Transverse colon (tissue), 4 donors: ENCODE measurements at regions not wholly inside any gene's neighbourhood (a gene's known extent, or its start where the extent isn't known, plus 50 kb on each side); places are given as distances from the start of the nearest gene placed in this dataset.

ENCODE experiments used
- DNase-seq: peaks from one replicate; pipeline ENCODE4 v3.0.0-alpha.2; 2019
- H3K27ac ChIP-seq, 4 donors: fragments of 200-600 bp; sonication (generic); 2 replicates each; pipeline ENCODE4 v1.5.1; 2016 to 2018; ENCODE audit warnings: inconsistent platforms in 4 of 4
- H3K27me3 ChIP-seq: fragments of 200-600 bp; sonication (generic); 2 replicates; pipeline ENCODE4 v1.5.1; 2017; ENCODE audit warnings: inconsistent platforms
- H3K36me3 ChIP-seq, 4 donors: fragments of 200-600 bp; sonication (generic); 2 replicates each; pipeline ENCODE4 v1.5.1; 2017 to 2019; ENCODE audit warnings: inconsistent platforms in 4 of 4
- H3K4me1 ChIP-seq, 4 donors: fragments of 200-600 bp; sonication (generic); 2 replicates each; pipeline ENCODE4 v1.5.1; 2017 to 2020; ENCODE audit warnings: inconsistent platforms in 4 of 4
- H3K4me3 ChIP-seq, 4 donors: fragments of 200-600 bp; sonication (generic); 1 replicate in 1 of 4; 2 replicates in 3 of 4; pipeline versions ENCODE4 v1.5.1 to v1.6.1; 2017 to 2019; ENCODE audit warnings: inconsistent platforms in 4 of 4
- H3K9me3 ChIP-seq, 2 donors: fragments of 200-600 bp; sonication (generic); 2 replicates each; pipeline ENCODE4 v1.5.1; 2017 to 2019; ENCODE audit warnings: inconsistent platforms in 2 of 2
- CTCF ChIP-seq, 5 experiments: fragments of 200-600 bp in 3 of 5; fragments of 450-650 bp in 2 of 5; sonication (generic) in 3 of 5; IDR thresholded peaks; 1 replicate in 2 of 5; 2 replicates in 3 of 5; pipeline ENCODE4 v1.5.1; 2016 to 2017; ENCODE audit warnings: antibody characterized with exemption in 5 of 5, inconsistent platforms in 3 of 5, mild to moderate bottlenecking in 2 of 5, moderate library complexity in 1 of 5
- EP300 ChIP-seq: sonication (generic); formaldehyde crosslinking; IDR thresholded peaks from one replicate; pipeline ENCODE4 v1.6.1; 2017; ENCODE audit warnings: antibody characterized with exemption, low read depth
- POLR2A ChIP-seq: fragments of 450-650 bp; IDR thresholded peaks from one replicate; pipeline ENCODE4 v1.6.1; 2016; ENCODE audit warnings: antibody characterized with exemption, mild to moderate bottlenecking, moderate library complexity
- POLR2AphosphoS5 ChIP-seq, 3 donors: sonication (generic); formaldehyde crosslinking; IDR thresholded peaks; one replicate each; pipeline ENCODE4 v1.6.1; 2016; ENCODE audit warnings: antibody characterized with exemption in 3 of 3
- WGBS, 2 donors: methylation state at CpG; one replicate each; pipeline ENCODE4 v1.1.5; 2018; ENCODE audit warnings: low coverage in 1 of 2; 5-methylcytosine and 5-hydroxymethylcytosine counted together
- in situ Hi-C, 4 donors: fragments of 200-750 bp; cut with MboI; loops; one replicate each; pipeline versions ENCODE4 v1.15.0 to v1.15.1; 2017; ENCODE audit warnings: low sequenced_read_pairs in 3 of 4, low pct_ligation_motif_present in 1 of 4, low pct_unique_long_range_greater_than_20kb in 1 of 4
- intact Hi-C: fragments of 100-400 bp; cut with DNase I; formaldehyde crosslinking; loops from one replicate; pipeline ENCODE4 v1.15.1; 2023; ENCODE audit warnings: low total_unique reads

- in situ Hi-C loops = no loop called here
- intact Hi-C loops = no loop called here
- no peak for TF ChIP-seq CTCF (IDR thresholded peaks at IDR 0.05)
- TF ChIP-seq POLR2AphosphoS5 (IDR thresholded peaks at IDR 0.05) = no peak
- TF ChIP-seq EP300 = no peak
- no peak for TF ChIP-seq POLR2A
- no peaks in the 10 kb centered on the region for H3K27me3 ChIP-seq
- no peak for DNase-seq
- WGBS, 2 donors = 58 to 68% methylated on average over 3 of the region's 3 CpGs
- no peak overlapping the region for H3K27ac ChIP-seq
- no peaks in the 10 kb centered on the region for H3K4me1 ChIP-seq
- no peak overlapping the region for H3K4me3 ChIP-seq
- H3K9me3 ChIP-seq = no peaks in the 10 kb centered on the region
- H3K36me3 ChIP-seq = no peaks in the 10 kb centered on the region
Measured at GRCh38 chr12:77494296-77494695, 336.4 kb upstream of the NAV3 start.

DNA sequence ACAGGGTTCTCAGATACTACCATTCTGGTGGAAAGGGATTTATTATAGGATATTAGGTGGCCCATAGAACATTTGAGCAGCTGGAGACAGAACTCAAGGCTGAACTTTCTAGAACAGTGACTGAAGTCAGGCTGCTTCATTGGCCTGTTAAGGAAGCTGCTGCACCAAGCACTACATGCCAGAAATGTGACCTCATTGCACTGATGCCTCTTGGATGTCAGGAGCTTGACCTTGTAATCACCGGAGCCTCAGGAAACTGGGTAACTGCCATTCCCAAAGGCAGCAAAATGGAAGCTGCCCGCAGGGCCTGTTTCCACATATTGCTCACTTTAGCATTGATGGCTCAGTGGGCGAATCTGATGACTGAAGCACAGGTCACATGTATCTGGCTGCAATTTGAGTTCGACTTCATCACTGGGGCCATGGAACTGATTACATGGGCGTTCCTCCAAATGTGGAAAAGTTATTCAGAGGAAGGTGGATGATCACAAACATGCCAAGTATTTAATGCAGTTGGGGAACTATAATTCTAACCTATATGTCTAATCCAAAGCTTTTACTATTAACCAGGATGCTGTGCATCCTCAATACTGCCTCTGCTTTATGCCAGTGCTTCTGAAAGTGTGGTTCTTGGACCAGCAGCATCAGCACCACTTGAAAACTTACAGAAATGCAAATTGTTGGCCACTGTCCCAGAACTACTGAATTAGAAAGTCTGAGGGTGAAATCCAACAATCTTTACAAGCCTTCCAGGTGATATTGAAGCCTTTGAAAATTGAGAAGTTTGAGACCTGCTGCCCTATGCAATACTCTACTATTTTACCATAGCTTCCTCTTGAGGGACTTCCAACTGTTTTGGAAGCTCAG lies 337.2 kb upstream of the NAV3 start:
- Histone ChIP-seq H3K4me3 (no peak overlapping the region), H3K36me3 (no peaks in the 10 kb centered on the region), H3K27me3 (no peaks in the 10 kb centered on the region), H3K4me1 (no peaks in the 10 kb centered on the region), H3K27ac (no peak overlapping the region), H3K9me3 (no peaks in the 10 kb centered on the region)
- no peak for DNase-seq
- 70% methylated on average over 5 of the region's 5 CpGs; no CpG with 5 or more reads in 1 of the 2 donors for WGBS, 2 donors
- in situ Hi-C loops = no loop called here
- intact Hi-C loops = no loop called here
- TF ChIP-seq POLR2A (no peak), CTCF (IDR thresholded peaks at IDR 0.05) (no peak), POLR2AphosphoS5 (IDR thresholded peaks at IDR 0.05) (no peak), EP300 (no peak)

- Histone ChIP-seq H3K9me3 (no peaks in the 10 kb centered on the region), H3K27me3 (no peaks in the 10 kb centered on the region), H3K27ac (no peak overlapping the region), H3K4me1 (no peaks in the 10 kb centered on the region), H3K36me3 (no peaks in the 10 kb centered on the region), H3K4me3 (no peak overlapping the region)
- TF ChIP-seq EP300 (no peak), CTCF (IDR thresholded peaks at IDR 0.05) (no peak), POLR2A (no peak), POLR2AphosphoS5 (IDR thresholded peaks at IDR 0.05) (no peak)
- DNase-seq = no peak
- WGBS, 2 donors = 76 to 86% methylated on average over 4 of the region's 4 CpGs
- intact Hi-C loops (no loop called here), in situ Hi-C loops (no loop called here)
Measured at GRCh38 chr12:77492536-77492935, 338.2 kb upstream of the NAV3 start.

DNA sequence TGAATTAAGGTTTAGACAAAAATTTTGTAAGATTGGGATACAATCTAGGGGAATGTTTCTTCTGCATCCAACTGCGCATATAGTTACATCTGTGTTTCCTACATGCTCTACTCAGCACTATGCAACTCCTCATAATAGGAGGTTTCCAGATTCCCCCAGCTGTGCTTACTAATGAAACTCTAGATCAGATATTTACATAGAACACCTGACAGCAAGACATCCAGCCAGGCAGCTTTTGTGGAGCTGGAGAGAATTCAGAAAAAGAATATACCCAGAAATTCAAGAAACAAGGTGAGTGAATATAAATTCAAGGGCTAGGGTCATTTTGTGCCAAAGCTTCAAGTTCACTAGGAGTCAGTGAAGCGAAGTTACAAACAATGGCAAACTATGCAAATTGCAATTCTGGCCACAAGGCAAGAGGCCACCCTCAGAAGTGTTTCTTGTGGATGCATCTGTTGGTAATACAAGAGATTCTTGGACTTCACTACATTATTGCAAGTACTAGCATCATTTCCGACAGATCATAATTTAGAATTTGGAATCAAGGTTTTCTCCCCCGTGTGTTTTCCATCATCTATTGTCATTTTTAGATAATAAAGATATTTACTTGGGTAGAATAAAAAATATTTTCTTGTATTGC lies 341.2 kb upstream of the NAV3 start:
- H3K4me3 ChIP-seq = no peak overlapping the region
- no peak overlapping the region for H3K27ac ChIP-seq
- TF ChIP-seq CTCF (IDR thresholded peaks at IDR 0.05) (no peak), EP300 (no peak), POLR2A (no peak), POLR2AphosphoS5 (IDR thresholded peaks at IDR 0.05) (no peak)
- 71 to 80% methylated on average over 2 to 4 of the region's 4 CpGs for WGBS, 2 donors
- intact Hi-C loops (no loop called here), in situ Hi-C loops (no loop called here)
- no peaks in the 10 kb centered on the region for H3K36me3 ChIP-seq
- H3K9me3 ChIP-seq = no peaks in the 10 kb centered on the region
- DNase-seq = no peak
- H3K27me3 ChIP-seq = no peaks in the 10 kb centered on the region
- no peaks in the 10 kb centered on the region for H3K4me1 ChIP-seq
